ENCODE measurements at regions not wholly inside any gene's neighbourhood (a gene's known extent, or its start where the extent isn't known, plus 50 kb on each side); places are given as distances from the start of the nearest gene placed in this dataset.
"Not testable (repeated sequence)": the region's sequence is repeated elsewhere in the genome, so short reads cannot be mapped to it uniquely, and the experiment has no call there.

- DNase-seq (ENCODE audit: low spot score in 2 of 2): no peak
- H3K27ac Mint-ChIP-seq: no peak overlapping the region
- no peak overlapping the region for H3K4me3 Mint-ChIP-seq
- no peaks in the 10 kb centered on the region for H3K4me1 Mint-ChIP-seq
- peaks cover under 1% of the 10 kb centered on the region for H3K9me3 Mint-ChIP-seq
- no peaks in the 10 kb centered on the region for H3K27me3 Mint-ChIP-seq
- no peak for ATAC-seq (ENCODE audit: low read depth)
- no peaks in the 10 kb centered on the region for H3K36me3 Mint-ChIP-seq
Measured at GRCh38 chr18:5704847-5705246, 161.1 kb upstream of the EPB41L3 start.

GRCh38 chr18:5702016-5702415 lies 158.2 kb upstream of the EPB41L3 start:
- DNase-seq (ENCODE audit: low spot score in 2 of 2); H3K27me3 Mint-ChIP-seq; H3K36me3 Mint-ChIP-seq; H3K4me1 Mint-ChIP-seq; ATAC-seq (ENCODE audit: low read depth); H3K27ac Mint-ChIP-seq; H3K9me3 Mint-ChIP-seq; H3K4me3 Mint-ChIP-seq: not testable (repeated sequence)

- peaks cover 2% of the 10 kb centered on the region for H3K27me3 Mint-ChIP-seq
- H3K9me3 Mint-ChIP-seq: peaks cover 11% of the 10 kb centered on the region
- no peaks in the 10 kb centered on the region for H3K36me3 Mint-ChIP-seq
- no peak for DNase-seq (ENCODE audit: low spot score in 2 of 2)
- ATAC-seq (ENCODE audit: low read depth): no peak
- no peak overlapping the region for H3K4me3 Mint-ChIP-seq
- no peaks in the 10 kb centered on the region for H3K4me1 Mint-ChIP-seq
- no peak overlapping the region for H3K27ac Mint-ChIP-seq
Measured at GRCh38 chr18:5693699-5694294, 150.0 kb upstream of the EPB41L3 start.

GRCh38 chr18:5678779-5679406 lies 135.1 kb upstream of the EPB41L3 start:
- Mint-ChIP-seq H3K36me3 (no peaks in the 10 kb centered on the region), H3K4me1 (no peaks in the 10 kb centered on the region), H3K4me3 (no peak overlapping the region), H3K27me3 (no peaks in the 10 kb centered on the region), H3K27ac (no peak overlapping the region), H3K9me3 (no peaks in the 10 kb centered on the region)
- ATAC-seq (ENCODE audit: low read depth) (no peak), DNase-seq (ENCODE audit: low spot score in 2 of 2) (no peak)

GRCh38 chr18:5678278-5678677 lies 134.5 kb upstream of the EPB41L3 start:
- no peaks in the 10 kb centered on the region for H3K4me1 Mint-ChIP-seq
- DNase-seq (ENCODE audit: low spot score in 2 of 2): no peak
- H3K9me3 Mint-ChIP-seq: no peaks in the 10 kb centered on the region
- no peaks in the 10 kb centered on the region for H3K36me3 Mint-ChIP-seq
- no peak overlapping the region for H3K27ac Mint-ChIP-seq
- H3K27me3 Mint-ChIP-seq: no peaks in the 10 kb centered on the region
- ATAC-seq (ENCODE audit: low read depth): no peak
- H3K4me3 Mint-ChIP-seq: no peak overlapping the region

- Mint-ChIP-seq H3K4me1 (no peaks in the 10 kb centered on the region), H3K36me3 (no peaks in the 10 kb centered on the region), H3K4me3 (no peak overlapping the region), H3K27ac (no peak overlapping the region), H3K9me3 (no peaks in the 10 kb centered on the region), H3K27me3 (no peaks in the 10 kb centered on the region)
- ATAC-seq (ENCODE audit: low read depth) (no peak), DNase-seq (ENCODE audit: low spot score in 2 of 2) (no peak)
Measured at GRCh38 chr18:5673616-5674015, 129.8 kb upstream of the EPB41L3 start.

GRCh38 chr18:5669585-5669984 lies 125.8 kb upstream of the EPB41L3 start:
- Mint-ChIP-seq H3K4me1 (no peaks in the 10 kb centered on the region), H3K36me3 (no peaks in the 10 kb centered on the region), H3K27me3 (no peaks in the 10 kb centered on the region), H3K9me3 (no peaks in the 10 kb centered on the region), H3K4me3 (no peak overlapping the region), H3K27ac (no peak overlapping the region)
- ATAC-seq (ENCODE audit: low read depth): no peak
- DNase-seq (ENCODE audit: low spot score in 2 of 2): no peak

GRCh38 chr18:5668087-5668715 lies 124.4 kb upstream of the EPB41L3 start:
- Mint-ChIP-seq H3K27ac (no peak overlapping the region), H3K4me1 (no peaks in the 10 kb centered on the region), H3K4me3 (no peak overlapping the region), H3K9me3 (peaks cover 2% of the 10 kb centered on the region), H3K36me3 (no peaks in the 10 kb centered on the region), H3K27me3 (no peaks in the 10 kb centered on the region)
- no peak for ATAC-seq (ENCODE audit: low read depth)
- DNase-seq (ENCODE audit: low spot score in 2 of 2): no peak

GRCh38 chr18:5667356-5667755 lies 123.6 kb upstream of the EPB41L3 start:
- ATAC-seq (ENCODE audit: low read depth) (no peak), DNase-seq (ENCODE audit: low spot score in 2 of 2) (no peak)
- no peaks in the 10 kb centered on the region for H3K36me3 Mint-ChIP-seq
- H3K27me3 Mint-ChIP-seq: no peaks in the 10 kb centered on the region
- no peaks in the 10 kb centered on the region for H3K4me1 Mint-ChIP-seq
- H3K27ac Mint-ChIP-seq: no peak overlapping the region
- no peak overlapping the region for H3K4me3 Mint-ChIP-seq
- H3K9me3 Mint-ChIP-seq: peaks cover 2% of the 10 kb centered on the region

- no peaks in the 10 kb centered on the region for H3K36me3 Mint-ChIP-seq
- no peak overlapping the region for H3K4me3 Mint-ChIP-seq
- no peaks in the 10 kb centered on the region for H3K4me1 Mint-ChIP-seq
- H3K27ac Mint-ChIP-seq: no peak overlapping the region
- ATAC-seq (ENCODE audit: low read depth): no peak
- H3K9me3 Mint-ChIP-seq: peaks cover 2% of the 10 kb centered on the region
- no peaks in the 10 kb centered on the region for H3K27me3 Mint-ChIP-seq
- no peak for DNase-seq (ENCODE audit: low spot score in 2 of 2)
Measured at GRCh38 chr18:5662586-5663090, 118.8 kb upstream of the EPB41L3 start.

- H3K4me3 Mint-ChIP-seq: no peak overlapping the region
- ATAC-seq (ENCODE audit: low read depth): no peak
- H3K27me3 Mint-ChIP-seq: no peaks in the 10 kb centered on the region
- H3K9me3 Mint-ChIP-seq: peaks cover 2% of the 10 kb centered on the region
- no peak overlapping the region for H3K27ac Mint-ChIP-seq
- no peak for DNase-seq (ENCODE audit: low spot score in 2 of 2)
- no peaks in the 10 kb centered on the region for H3K4me1 Mint-ChIP-seq
- H3K36me3 Mint-ChIP-seq: no peaks in the 10 kb centered on the region
Measured at GRCh38 chr18:5661179-5661578, 117.4 kb upstream of the EPB41L3 start.

- Mint-ChIP-seq H3K27ac (no peak overlapping the region), H3K4me1 (no peaks in the 10 kb centered on the region), H3K27me3 (no peaks in the 10 kb centered on the region), H3K4me3 (no peak overlapping the region), H3K36me3 (no peaks in the 10 kb centered on the region), H3K9me3 (no peaks in the 10 kb centered on the region)
- no peak for ATAC-seq (ENCODE audit: low read depth)
- no peak for DNase-seq (ENCODE audit: low spot score in 2 of 2)
Measured at GRCh38 chr18:5653802-5654201, 110.0 kb upstream of the EPB41L3 start.

- H3K36me3 Mint-ChIP-seq: no peaks in the 10 kb centered on the region
- H3K9me3 Mint-ChIP-seq: no peaks in the 10 kb centered on the region
- no peak overlapping the region for H3K4me3 Mint-ChIP-seq
- no peak overlapping the region for H3K27ac Mint-ChIP-seq
- no peaks in the 10 kb centered on the region for H3K27me3 Mint-ChIP-seq
- ATAC-seq (ENCODE audit: low read depth): no peak
- no peak for DNase-seq (ENCODE audit: low spot score in 2 of 2)
- no peaks in the 10 kb centered on the region for H3K4me1 Mint-ChIP-seq
Measured at GRCh38 chr18:5651736-5652135, 107.9 kb upstream of the EPB41L3 start.

GRCh38 chr18:5649439-5649838 lies 105.6 kb upstream of the EPB41L3 start:
- no peak for ATAC-seq (ENCODE audit: low read depth)
- H3K4me1 Mint-ChIP-seq: no peaks in the 10 kb centered on the region
- no peaks in the 10 kb centered on the region for H3K36me3 Mint-ChIP-seq
- no peak overlapping the region for H3K4me3 Mint-ChIP-seq
- no peak for DNase-seq (ENCODE audit: low spot score in 2 of 2)
- no peaks in the 10 kb centered on the region for H3K27me3 Mint-ChIP-seq
- no peak overlapping the region for H3K27ac Mint-ChIP-seq
- no peaks in the 10 kb centered on the region for H3K9me3 Mint-ChIP-seq

GRCh38 chr18:5646739-5647138 lies 102.9 kb upstream of the EPB41L3 start:
- Mint-ChIP-seq H3K9me3 (no peaks in the 10 kb centered on the region), H3K4me3 (no peak overlapping the region), H3K36me3 (no peaks in the 10 kb centered on the region), H3K27ac (no peak overlapping the region), H3K27me3 (no peaks in the 10 kb centered on the region), H3K4me1 (no peaks in the 10 kb centered on the region)
- ATAC-seq (ENCODE audit: low read depth) (no peak), DNase-seq (ENCODE audit: low spot score in 2 of 2) (no peak)
